Right ventricle myocardium inferior (tissue), 1 donor: ENCODE measurements at regions not wholly inside any gene's neighbourhood (a gene's known extent, or its start where the extent isn't known, plus 50 kb on each side); places are given as distances from the start of the nearest gene placed in this dataset.

Experiments used
- ATAC-seq: fragments of 200-7000 bp; cut with Tn5 transposase; one replicate; pipeline ENCODE4 v1.9.1; 2020; ENCODE audit warnings: mild to moderate bottlenecking, moderate library complexity
- DNase-seq: peaks from one replicate; pipeline ENCODE4 v3.0.0; 2021; ENCODE audit errors: missing footprints
- intact Hi-C: fragments of 100-400 bp; cut with DNase I; formaldehyde crosslinking; loops from one replicate; pipeline ENCODE4 v1.11.0; 2022
- donor health status: DM: no; HTN: yes; CAD: no; lungs with severe emphysema.

DNA sequence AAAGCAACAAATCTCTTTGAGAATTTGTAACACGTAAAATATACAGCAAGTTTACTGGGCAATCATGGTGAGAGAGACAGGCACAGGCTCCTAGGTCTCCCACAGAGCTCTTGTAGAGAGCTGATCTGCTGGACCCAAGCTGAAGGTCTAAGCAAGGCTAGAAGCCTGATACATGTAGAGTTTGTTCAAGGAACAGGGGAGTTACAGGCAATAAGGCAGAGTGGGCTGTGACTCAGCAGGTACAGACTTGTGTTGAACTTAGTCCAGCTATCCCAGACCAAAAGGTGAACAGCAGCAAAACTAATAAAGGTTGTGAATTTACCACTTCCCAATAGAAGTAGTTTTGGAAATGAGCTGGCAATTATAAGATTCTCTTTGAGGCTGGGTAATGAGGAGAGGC is 273.6 kb downstream of the GRIN2B start:
- intact Hi-C loops: no loop called here
- ATAC-seq (no peak), DNase-seq (no peak)

DNA sequence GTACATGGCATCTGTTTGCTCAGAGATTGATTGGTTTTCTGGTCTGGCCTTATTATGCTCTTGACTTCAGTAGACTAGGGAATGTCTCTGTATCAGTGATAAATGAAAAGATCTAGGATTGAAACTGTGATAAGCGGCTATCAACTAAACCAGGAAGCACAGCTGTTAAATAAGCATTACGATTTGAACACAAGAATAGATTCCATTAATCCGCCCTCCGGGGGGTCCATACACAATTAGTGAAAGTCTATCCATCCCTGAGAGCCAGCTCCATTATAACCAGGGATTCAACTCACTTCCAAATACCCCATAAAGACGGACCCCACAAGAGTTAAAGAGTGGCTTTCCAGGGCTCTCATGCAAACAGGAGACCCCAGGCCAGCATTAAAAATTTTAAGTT is 279.0 kb downstream of the GRIN2B start:
- intact Hi-C loops: no loop called here
- DNase-seq: no peak
- ATAC-seq: no peak

DNA sequence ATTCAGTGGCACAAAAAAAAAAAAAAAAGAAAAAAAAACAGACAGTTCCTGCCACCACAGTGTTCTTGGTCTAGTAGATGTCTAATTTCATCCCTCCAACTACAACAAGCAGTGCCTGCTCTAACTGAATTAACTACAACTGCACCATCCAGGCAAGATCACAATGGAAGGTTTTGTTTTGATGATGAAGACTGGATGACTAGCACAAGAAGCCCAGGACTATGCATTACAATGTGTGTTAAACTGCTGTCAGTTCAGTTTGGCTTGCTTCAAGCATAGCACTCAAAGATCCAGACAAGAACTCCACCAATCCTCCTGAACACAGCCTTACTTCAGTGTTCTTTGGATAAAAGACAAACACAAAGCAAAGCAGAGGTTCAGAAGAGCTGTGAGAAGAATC is 279.9 kb downstream of the GRIN2B start:
- intact Hi-C loops: no loop called here
- no peak for ATAC-seq

DNA sequence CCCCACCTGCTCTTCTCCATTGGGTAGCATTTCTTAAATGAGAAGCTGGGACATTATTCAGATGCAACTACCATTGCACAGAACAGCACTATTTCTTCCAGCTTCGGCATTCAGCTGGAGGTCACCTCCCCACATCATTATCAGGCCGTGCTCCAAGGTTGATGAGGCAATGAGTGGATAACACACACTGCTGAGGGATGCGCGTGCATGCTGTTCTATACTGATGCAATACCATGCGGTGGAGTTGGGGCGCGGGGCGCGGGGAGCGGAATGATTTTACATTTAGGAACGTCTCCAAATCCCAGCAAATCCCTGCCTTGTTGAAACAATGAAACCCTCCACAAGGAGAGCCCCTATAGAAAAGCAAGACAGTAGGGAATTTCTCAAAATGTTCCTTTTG is 283.4 kb downstream of the GRIN2B start:
- DNase-seq: no peak
- no peak for ATAC-seq
- intact Hi-C loops: no loop called here

More for the DNA sequence above, 279.9 kb downstream of the GRIN2B start:
- no peak for DNase-seq

DNA sequence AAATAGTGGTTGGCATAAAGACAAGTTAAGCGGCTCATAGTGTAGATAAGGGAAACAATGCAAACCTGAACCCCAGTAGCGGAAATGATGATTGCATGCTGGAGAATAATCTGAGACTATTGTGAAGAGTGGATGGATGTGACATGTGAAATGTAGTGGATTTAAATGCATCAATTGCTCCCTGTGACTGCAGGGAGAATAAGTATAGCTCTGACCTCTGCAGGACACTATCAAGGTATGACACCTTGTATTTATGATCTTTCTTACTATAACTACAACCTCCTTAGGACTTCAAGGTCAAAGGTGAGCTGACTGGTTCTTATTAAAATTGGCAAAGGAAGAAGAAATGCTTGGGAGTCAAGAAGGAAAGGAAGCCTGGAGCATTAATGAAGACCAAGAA is 285.6 kb downstream of the GRIN2B start:
- no peak for ATAC-seq
- intact Hi-C loops: no loop called here
- no peak for DNase-seq

DNA sequence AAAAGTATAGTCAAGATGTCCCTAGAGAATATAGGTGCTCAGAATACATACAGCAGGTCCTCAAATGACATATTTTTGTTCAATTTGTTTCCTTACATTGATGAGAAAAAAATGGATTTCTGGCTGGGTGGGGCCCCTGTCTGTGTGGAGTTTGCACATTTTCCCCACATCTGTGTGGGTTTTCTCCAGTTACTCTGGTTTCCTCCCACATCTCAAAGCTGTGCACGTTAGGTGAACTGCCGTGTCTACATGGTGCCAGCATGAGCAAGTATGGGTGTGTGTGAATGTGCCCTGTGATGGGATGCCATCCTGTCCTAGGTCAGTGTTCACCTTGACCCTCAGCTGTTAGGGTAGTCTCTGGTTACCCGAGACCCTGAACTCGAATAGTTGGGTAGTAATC is 289.1 kb downstream of the GRIN2B start:
- DNase-seq (no peak), ATAC-seq (no peak)
- intact Hi-C loops: no loop called here

DNA sequence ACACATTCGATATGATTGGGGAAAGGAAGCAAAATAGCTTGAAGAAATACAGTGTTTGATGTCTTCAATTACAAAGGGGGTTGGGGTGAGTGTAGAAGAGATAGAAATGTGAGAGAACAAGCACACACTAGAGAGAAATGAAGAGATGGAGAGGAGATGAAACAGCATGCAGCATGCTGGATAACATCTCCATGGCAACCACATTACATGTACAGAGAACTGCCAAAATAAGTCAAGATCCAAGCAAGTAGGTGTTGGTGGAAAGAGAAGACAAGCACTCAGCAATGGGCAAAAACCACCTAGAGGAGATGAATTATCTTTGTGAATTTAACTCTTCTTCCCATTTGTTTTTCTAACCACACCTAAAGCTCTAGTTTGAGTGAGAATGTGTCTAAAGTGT is 289.8 kb downstream of the GRIN2B start:
- intact Hi-C loops: no loop called here
- no peak for ATAC-seq
- DNase-seq: no peak

DNA sequence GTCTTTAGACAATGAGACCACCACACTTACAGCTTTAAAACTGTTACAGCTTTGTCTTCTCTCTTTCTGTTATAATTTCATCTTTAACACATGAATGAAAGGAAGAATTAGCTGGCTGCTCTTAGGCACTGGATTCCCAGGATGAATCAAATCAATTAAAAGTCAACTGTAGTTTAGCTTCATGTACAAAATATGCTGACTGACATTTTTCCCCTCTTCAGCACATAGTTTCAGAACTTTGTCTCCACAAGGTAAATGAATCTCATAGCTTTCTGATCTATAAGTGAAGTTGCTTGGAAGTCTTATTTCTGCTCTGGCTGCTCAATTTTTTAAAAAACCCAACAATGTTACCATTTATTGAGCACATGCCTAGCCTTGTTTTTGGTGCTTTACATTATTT is 293.8 kb downstream of the GRIN2B start:
- intact Hi-C loops: no loop called here
- ATAC-seq (no peak), DNase-seq (no peak)

DNA sequence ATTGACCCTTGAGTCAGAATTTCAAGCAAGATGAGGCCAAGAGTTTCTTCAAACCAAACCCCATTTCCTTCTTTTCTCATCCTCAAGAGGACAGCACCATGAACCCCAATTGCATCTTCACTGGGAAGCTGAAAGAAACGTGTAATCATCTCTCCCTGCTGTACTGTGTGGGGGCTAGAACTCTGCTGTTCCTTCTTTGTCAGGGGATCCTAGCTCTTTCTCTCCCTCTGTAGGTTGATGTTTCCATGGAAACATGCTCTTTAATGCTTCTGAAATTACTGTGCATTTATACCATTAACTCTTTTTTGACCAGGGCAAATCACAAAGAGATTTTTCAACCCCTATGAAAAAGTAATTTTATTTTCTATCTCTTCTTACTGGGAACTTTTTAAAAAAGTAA is 295.1 kb downstream of the GRIN2B start:
- no peak for ATAC-seq
- no peak for DNase-seq
- intact Hi-C loops: no loop called here

DNA sequence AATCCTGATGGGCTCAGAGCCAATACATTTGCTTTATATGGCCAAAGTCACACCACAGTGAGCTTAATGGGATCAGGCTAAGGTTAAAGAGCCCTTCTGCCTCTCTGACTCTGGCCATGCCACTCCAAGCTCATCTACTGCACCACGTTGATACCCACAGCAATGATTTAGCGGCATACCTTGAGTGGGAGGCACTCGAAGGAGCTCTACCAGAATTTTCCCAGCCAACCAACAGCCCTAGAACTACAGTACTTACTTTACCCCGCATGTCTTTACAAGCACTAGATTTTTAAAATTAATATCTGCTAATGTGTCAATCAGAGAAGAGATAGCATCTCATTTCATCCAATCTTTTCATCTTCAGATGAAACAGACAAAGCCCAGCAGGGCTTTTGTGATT is 300.5 kb downstream of the GRIN2B start:
- ATAC-seq: no peak
- no peak for DNase-seq
- intact Hi-C loops: no loop called here

DNA sequence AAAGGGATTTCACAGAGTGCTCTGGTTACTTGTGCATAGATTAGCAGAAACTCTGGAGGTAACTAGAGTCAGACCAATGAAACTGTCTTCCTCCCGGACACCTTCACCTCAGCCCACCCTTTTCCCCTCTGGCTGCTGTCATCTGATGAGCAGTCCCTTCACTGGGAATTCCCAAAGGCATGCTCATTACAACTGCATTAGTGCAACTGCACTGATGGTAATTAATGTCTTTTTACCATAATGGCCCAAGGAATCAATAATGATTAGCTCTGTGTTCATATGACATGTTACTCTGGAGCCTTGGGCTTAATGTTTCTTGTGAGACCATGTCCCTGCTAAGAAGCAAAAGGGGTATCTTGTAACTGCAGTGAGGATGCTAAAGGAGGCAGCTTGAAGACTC is 304.5 kb downstream of the GRIN2B start:
- DNase-seq (no peak), ATAC-seq (no peak)
- intact Hi-C loops: no loop called here

DNA sequence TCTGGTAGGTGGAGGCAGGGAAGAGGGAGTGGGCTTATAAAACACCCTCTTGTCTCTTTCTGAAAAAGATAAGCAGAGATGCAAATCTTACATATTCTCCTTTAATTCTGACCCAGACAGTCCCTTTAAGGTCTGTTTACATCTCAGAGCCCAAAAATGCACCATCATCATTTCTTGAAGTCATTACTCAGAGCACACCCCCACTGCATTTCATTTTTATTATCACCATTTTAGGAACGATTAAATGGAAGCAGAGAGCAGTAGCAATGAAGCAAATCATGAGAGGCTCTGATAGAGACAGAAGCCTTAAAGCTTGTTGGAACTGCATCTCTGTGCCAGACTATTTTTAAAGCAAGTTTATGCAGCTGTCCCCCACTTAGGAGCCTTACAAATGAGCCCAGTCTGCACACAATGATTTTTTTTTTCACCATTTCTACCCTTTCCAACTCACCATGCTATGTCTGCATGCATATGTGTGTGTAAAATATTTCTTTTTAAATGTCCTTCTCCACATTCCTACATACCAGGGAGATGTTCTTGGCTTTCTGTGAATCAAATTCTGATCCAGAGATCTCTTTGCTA is 311.0 kb downstream of the GRIN2B start:
- DNase-seq: no peak
- intact Hi-C loops: no loop called here
- ATAC-seq: no peak

DNA sequence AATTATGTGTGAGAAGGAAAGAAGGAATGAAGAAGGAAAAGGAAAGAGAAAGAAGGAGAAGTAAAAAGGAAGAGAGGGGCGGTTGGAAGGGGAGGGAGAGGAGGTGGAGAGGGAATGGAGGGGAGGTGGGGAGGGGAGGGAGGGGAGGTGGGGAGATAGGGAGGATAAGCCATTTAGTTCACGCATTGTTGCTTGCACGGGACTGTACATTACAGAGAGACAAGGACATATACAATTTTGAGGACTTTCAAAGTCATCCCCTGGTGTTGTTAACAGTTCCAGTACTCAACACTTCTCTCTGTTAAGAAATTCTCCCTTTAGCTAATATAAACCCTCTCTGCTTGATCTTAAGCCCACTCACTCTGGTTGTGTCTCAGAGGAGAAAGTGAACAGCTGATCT is 312.5 kb downstream of the GRIN2B start:
- DNase-seq: no peak
- intact Hi-C loops: loop anchor here (10.0 kb wide), 1 partner anchor 134 kb away; no protein-coding TSS in a partner anchor
- ATAC-seq: no peak

DNA sequence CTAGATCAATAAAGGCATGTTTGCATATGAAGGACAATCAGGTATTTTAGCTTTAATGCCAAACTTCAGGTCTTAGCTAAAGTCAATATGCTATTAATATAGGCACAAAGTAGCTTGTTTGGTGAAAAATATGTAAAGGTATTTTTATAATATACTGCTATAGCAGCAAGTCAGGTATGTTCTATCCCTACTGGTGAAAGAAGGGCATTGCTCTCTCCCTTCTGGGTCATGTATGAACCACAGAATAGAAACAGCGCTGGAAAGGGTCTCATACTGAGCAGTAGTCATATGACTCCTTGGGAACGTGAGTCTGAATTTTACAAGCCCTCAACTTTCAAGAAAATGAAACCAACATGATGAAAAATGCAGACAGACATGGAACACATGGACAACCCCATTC is 314.6 kb downstream of the GRIN2B start:
- ATAC-seq: no peak

DNA sequence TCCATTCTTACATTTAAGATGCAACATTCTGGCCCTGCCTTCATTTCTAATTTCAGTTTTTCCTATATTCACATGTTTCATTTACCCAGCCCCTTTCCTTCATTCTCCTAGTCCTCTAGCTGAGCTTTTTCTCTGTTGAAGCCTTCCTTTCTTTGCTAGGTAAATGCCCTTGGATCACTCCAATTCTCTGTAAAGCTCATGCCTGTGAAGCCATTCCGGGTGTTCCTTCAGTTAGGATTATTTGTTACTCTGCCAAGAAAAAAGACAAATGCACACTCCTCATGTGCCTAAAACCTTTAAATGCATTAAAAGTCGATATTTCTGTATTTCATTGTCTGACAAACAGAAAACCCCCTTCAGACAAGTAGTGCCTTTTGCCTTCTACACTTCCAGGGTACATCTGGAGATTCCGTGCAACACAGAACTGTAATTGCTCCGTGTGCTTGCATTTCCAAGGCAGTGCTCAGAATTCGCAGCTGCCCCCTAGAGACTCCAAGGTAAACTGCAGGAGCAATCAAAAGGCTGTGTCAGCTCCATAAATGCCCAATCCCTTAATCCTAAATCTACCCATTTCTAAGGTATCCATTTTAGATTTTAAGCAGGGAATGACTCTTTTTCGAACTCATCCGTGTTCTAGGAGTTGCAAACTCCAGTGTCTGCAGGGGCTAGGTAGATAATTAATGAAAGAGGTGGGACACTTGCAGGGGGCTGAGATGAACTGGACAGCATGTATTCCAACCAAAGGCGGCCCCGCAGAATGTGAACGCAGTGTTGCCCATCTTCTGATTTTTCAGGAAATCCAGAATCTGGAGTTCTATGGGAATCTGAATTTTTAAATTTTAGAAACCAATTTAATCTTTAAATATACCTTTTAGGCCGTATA is 320.2 kb downstream of the GRIN2B start:
- ATAC-seq (peak; percentile 73), DNase-seq (no peak)
- intact Hi-C loops: loop anchor here (1.0 to 10.0 kb wide), 4 partner anchors 126 to 404 kb away; no protein-coding TSS in a partner anchor

More for the DNA sequence above, 314.6 kb downstream of the GRIN2B start:
- DNase-seq: no peak
- intact Hi-C loops: loop anchor here (10.0 kb wide), 1 partner anchor 132 kb away; no protein-coding TSS in a partner anchor

DNA sequence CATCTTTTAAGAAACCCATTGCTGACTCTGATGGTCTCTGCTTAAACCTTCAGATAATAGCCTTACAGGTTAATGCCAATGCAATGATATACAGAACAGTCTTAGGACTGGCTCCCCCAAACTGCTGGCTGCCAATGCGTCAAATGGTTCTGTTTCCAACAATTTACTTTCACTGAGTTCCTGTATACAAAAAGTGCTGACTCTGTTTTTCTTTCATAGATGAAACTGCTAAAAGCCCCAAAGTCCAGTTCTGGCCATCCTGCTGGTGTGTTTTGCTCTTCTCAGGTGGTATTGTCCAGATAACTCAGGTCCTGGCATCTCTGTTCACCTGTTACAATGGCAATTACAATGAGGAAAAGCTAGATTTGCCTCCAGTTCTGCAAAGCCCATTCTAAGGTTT is 326.9 kb downstream of the GRIN2B start:
- ATAC-seq (no peak), DNase-seq (no peak)
- intact Hi-C loops: no loop called here

DNA sequence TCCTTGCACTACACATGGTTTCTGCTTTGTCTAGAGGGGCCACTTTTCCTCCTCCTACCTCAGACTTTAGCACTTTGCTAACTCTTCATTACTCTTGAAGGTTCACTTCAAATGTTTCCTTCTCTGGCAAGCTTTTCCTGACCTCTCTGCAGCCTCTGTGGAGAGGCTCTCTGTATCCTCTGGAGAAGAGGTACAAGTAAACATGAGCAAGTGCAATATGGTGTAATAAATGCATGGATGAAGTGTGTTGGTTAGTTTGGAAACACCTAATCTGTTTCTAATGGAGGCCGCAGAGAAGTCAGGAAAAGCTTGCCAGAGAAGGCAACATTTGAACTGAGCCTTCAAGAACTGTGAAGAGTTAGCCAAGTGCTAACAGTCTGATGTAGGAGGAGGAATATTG is 329.3 kb downstream of the GRIN2B start:
- intact Hi-C loops: no loop called here
- ATAC-seq (no peak), DNase-seq (no peak)

DNA sequence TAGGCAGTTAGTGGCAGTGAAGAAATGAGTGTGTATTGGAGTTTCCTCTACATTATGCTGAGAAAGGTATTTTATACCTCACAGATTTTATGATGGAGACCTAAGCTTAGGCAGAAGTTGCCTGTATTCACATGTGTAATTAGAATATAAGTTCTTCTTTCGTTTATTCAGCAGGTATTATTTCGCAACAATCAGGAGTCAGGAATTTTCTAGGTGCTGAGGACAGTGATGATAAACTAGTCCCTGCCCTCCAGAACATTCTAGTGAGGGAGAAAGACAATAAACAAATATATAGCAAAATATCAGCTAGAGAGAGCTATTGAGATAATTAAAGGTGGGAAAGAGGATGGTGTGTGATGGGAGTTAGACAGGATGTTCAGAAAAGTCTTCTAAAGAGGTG is 345.7 kb downstream of the GRIN2B start:
- ATAC-seq: no peak
- DNase-seq: no peak
- intact Hi-C loops: no loop called here

DNA sequence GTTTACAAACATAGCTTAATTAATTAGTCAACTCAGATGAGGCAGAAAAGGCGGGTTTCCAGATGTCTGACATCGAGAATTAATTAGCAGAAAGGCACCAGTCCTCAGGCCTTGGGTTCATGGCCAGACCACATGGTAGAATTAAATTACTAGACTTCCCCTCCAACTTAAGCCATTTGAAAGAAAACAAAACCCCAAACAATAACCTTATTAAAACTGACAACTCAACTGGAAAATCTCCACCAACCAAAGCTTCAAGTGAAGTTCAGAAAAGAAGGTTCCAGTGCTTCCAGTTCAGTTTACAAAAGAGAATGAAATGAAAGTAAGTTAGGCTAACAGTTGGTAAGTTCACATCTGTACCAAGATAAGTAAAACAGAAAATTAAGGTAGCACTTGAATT is 349.5 kb downstream of the GRIN2B start:
- intact Hi-C loops: no loop called here

DNA sequence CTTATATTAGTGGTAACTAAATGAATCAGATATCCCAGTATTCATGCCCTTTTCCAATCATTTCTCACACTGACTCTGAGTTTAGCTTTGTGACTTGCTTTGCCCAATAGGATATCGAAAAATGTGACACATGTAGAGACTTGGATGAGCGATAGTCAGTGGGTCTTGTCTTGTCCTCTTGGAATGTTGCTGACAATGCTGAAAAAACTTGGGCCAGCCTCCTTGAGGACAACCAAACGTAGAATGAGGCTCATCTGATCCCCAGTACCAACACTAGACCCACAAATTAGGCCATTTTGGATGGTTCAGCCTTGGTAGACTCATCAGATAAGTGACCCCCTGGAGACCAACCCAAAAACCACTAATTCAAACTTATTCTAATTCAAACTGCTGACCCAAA is 351.0 kb downstream of the GRIN2B start:
- DNase-seq (no peak), ATAC-seq (no peak)
- intact Hi-C loops: no loop called here

More for the DNA sequence above, 349.5 kb downstream of the GRIN2B start:
- no peak for DNase-seq
- no peak for ATAC-seq
